ENCODE measurements at regions not wholly inside any gene's neighbourhood (a gene's known extent, or its start where the extent isn't known, plus 50 kb on each side); places are given as distances from the start of the nearest gene placed in this dataset.
"Not testable (repeated sequence)": the region's sequence is repeated elsewhere in the genome, so short reads cannot be mapped to it uniquely, and the experiment has no call there.

- TF ChIP-seq CTCF (IDR thresholded peaks at IDR 0.05; ENCODE audit: poor library complexity, severe bottlenecking); MXI1 (conservative IDR thresholded peaks at IDR 0.05; ENCODE audit: poor library complexity, severe bottlenecking); EZH2 (IDR thresholded peaks at IDR 0.05; ENCODE audit: borderline replicate concordance, insufficient read depth, low read length, poor library complexity, severe bottlenecking); TAF1 (IDR thresholded peaks at IDR 0.05; ENCODE audit: low read depth); SMC3 (conservative IDR thresholded peaks at IDR 0.05; ENCODE audit: poor library complexity); POLR2AphosphoS5 (IDR thresholded peaks at IDR 0.05); RAD21 (conservative IDR thresholded peaks at IDR 0.05): not testable (repeated sequence)
These were observed 153.3 kb downstream of the ADRA2C start for GRCh38 chr4:3919509-3919908.
